ENCODE measurements at regions not wholly inside any gene's neighbourhood (a gene's known extent, or its start where the extent isn't known, plus 50 kb on each side); places are given as distances from the start of the nearest gene placed in this dataset.

GRCh38 chr2:56444339-56444738, 260.5 kb downstream of the CCDC85A start:
- DNase-seq = peak; percentile 21
- no peak for ATAC-seq
- intact Hi-C loops (cut with DNase I) = no loop called here

GRCh38 chr2:56448403-56449001, 264.7 kb downstream of the CCDC85A start:
- ATAC-seq (no peak), DNase-seq (no peak)
- intact Hi-C loops (cut with DNase I) = no loop called here

GRCh38 chr2:56449002-56449431, 265.2 kb downstream of the CCDC85A start:
- intact Hi-C loops (cut with DNase I) = no loop called here

GRCh38 chr2:56449449-56449860, 265.7 kb downstream of the CCDC85A start:
- no peak for DNase-seq
- intact Hi-C loops (cut with DNase I) = no loop called here
- no peak for ATAC-seq

More at GRCh38 chr2:56449002-56449431, 265.2 kb downstream of the CCDC85A start:
- DNase-seq (no peak), ATAC-seq (no peak)

GRCh38 chr2:56450047-56450446, 266.3 kb downstream of the CCDC85A start:
- ATAC-seq = no peak
- no peak for DNase-seq
- intact Hi-C loops (cut with DNase I) = no loop called here

- ATAC-seq = no peak
- intact Hi-C loops (cut with DNase I) = no loop called here
- DNase-seq = no peak
Measured at GRCh38 chr2:56450772-56451171, 267.0 kb downstream of the CCDC85A start.

- intact Hi-C loops (cut with DNase I) = no loop called here
- no peak for DNase-seq
- no peak for ATAC-seq
Measured at GRCh38 chr2:56455642-56456041, 271.9 kb downstream of the CCDC85A start.

GRCh38 chr2:56456791-56457190, 273.0 kb downstream of the CCDC85A start:
- no peak for ATAC-seq
- intact Hi-C loops (cut with DNase I) = no loop called here
- DNase-seq = no peak

- intact Hi-C loops (cut with DNase I) = no loop called here
- DNase-seq = no peak
- no peak for ATAC-seq
Measured at GRCh38 chr2:56460508-56460907, 276.7 kb downstream of the CCDC85A start.

- ATAC-seq (no peak), DNase-seq (no peak)
- intact Hi-C loops (cut with DNase I) = no loop called here
Measured at GRCh38 chr2:56464066-56464465, 280.3 kb downstream of the CCDC85A start.

- DNase-seq (no peak), ATAC-seq (peak in 1 of 2 donors; percentile 5)
- intact Hi-C loops (cut with DNase I) = no loop called here
Measured at GRCh38 chr2:56464613-56465012, 280.8 kb downstream of the CCDC85A start.

GRCh38 chr2:56465491-56465890, 281.7 kb downstream of the CCDC85A start:
- intact Hi-C loops (cut with DNase I) = no loop called here
- no peak for DNase-seq
- no peak for ATAC-seq

GRCh38 chr2:56473524-56473923, 289.7 kb downstream of the CCDC85A start:
- ATAC-seq (no peak), DNase-seq (no peak)
- intact Hi-C loops (cut with DNase I) = no loop called here

- DNase-seq = no peak
- peak; percentile 93 to 96 for ATAC-seq
- intact Hi-C loops (cut with DNase I) = no loop called here
Measured at GRCh38 chr2:56474412-56475158, 290.8 kb downstream of the CCDC85A start.

- DNase-seq = no peak
- intact Hi-C loops (cut with DNase I) = no loop called here
- ATAC-seq = no peak
Measured at GRCh38 chr2:56475191-56475590, 291.4 kb downstream of the CCDC85A start.

- ATAC-seq (no peak), DNase-seq (no peak)
- intact Hi-C loops (cut with DNase I) = no loop called here
Measured at GRCh38 chr2:56476509-56477071, 292.8 kb downstream of the CCDC85A start.

GRCh38 chr2:56478027-56478426, 294.2 kb downstream of the CCDC85A start:
- intact Hi-C loops (cut with DNase I) = no loop called here
- no peak for ATAC-seq
- no peak for DNase-seq

- no peak for DNase-seq
- intact Hi-C loops (cut with DNase I) = no loop called here
- ATAC-seq = no peak
Measured at GRCh38 chr2:56483081-56483480, 299.3 kb downstream of the CCDC85A start.

GRCh38 chr2:56484906-56485305, 301.1 kb downstream of the CCDC85A start:
- DNase-seq = no peak
- ATAC-seq = peak in 1 of 2 donors; percentile 39
- intact Hi-C loops (cut with DNase I) = no loop called here

GRCh38 chr2:56500317-56500716, 316.5 kb downstream of the CCDC85A start:
- ATAC-seq (no peak), DNase-seq (no peak)
- intact Hi-C loops (cut with DNase I) = no loop called here

- intact Hi-C loops (cut with DNase I) = no loop called here
Measured at GRCh38 chr2:56502616-56503015, 318.8 kb downstream of the CCDC85A start.

More at GRCh38 chr2:56502616-56503015, 318.8 kb downstream of the CCDC85A start:
- ATAC-seq (no peak), DNase-seq (no peak)

All from left cardiac atrium (tissue), 4 donors.